ENCODE measurements at regions not wholly inside any gene's neighbourhood (a gene's known extent, or its start where the extent isn't known, plus 50 kb on each side); places are given as distances from the start of the nearest gene placed in this dataset.
"Not testable (repeated sequence)": the region's sequence is repeated elsewhere in the genome, so short reads cannot be mapped to it uniquely, and the experiment has no call there.

- Histone ChIP-seq H3K4me1 (ENCODE audit: control extremely low read depth in 1 of 4, control insufficient read depth in 4 of 4, insufficient read depth in 4 of 4, low read length in 3 of 4) (no peaks in the 10 kb centered on the region), H3K9me3 (ENCODE audit: control extremely low read depth in 1 of 5, control insufficient read depth in 4 of 5, insufficient read depth in 2 of 5, low read depth in 1 of 5, low read length in 4 of 5) (no peaks in the 10 kb centered on the region), H3K27me3 (replicated peaks in 2 of 5; ENCODE audit: control insufficient read depth in 4 of 5, insufficient read depth in 5 of 5, low read length in 4 of 5) (no peaks in the 10 kb centered on the region), H3K27ac (ENCODE audit: insufficient read depth in 1 of 2, low read depth in 1 of 2, low read length in 2 of 2, poor library complexity in 1 of 2, severe bottlenecking in 2 of 2) (no peak overlapping the region), H3K4me3 (ENCODE audit: control insufficient read depth in 1 of 7, extremely low read depth in 1 of 7, insufficient read depth in 4 of 7, low read depth in 2 of 7, low read length in 6 of 7) (no peak overlapping the region), H3K36me3 (ENCODE audit: control insufficient read depth in 4 of 4, insufficient read depth in 4 of 4, low read length in 3 of 4) (no peaks in the 10 kb centered on the region)
- ChIA-PET CTCF (no interaction called here), POLR2A (no interaction called here)
- no peak for DNase-seq
- WGBS (ENCODE audit: insufficient coverage): 90% methylated on average over 2 of the region's 4 CpGs
These were observed 79.0 kb downstream of the SOX3 start for GRCh38 chrX:140425712-140426395.

- Histone ChIP-seq H3K36me3 (ENCODE audit: control insufficient read depth in 4 of 4, insufficient read depth in 4 of 4, low read length in 3 of 4) (no peaks in the 10 kb centered on the region), H3K27ac (ENCODE audit: insufficient read depth in 1 of 2, low read depth in 1 of 2, low read length in 2 of 2, poor library complexity in 1 of 2, severe bottlenecking in 2 of 2) (no peak overlapping the region), H3K9me3 (ENCODE audit: control extremely low read depth in 1 of 5, control insufficient read depth in 4 of 5, insufficient read depth in 2 of 5, low read depth in 1 of 5, low read length in 4 of 5) (no peaks in the 10 kb centered on the region), H3K4me3 (ENCODE audit: control insufficient read depth in 1 of 7, extremely low read depth in 1 of 7, insufficient read depth in 4 of 7, low read depth in 2 of 7, low read length in 6 of 7) (no peak overlapping the region), H3K4me1 (ENCODE audit: control extremely low read depth in 1 of 4, control insufficient read depth in 4 of 4, insufficient read depth in 4 of 4, low read length in 3 of 4) (no peaks in the 10 kb centered on the region), H3K27me3 (replicated peaks in 2 of 5; ENCODE audit: control insufficient read depth in 4 of 5, insufficient read depth in 5 of 5, low read length in 4 of 5) (no peaks in the 10 kb centered on the region)
- ChIA-PET CTCF (no interaction called here), POLR2A (no interaction called here)
- DNase-seq: no peak
These were observed 82.4 kb downstream of the SOX3 start for GRCh38 chrX:140422501-140422900.

GRCh38 chrX:140402131-140402530 is 102.7 kb downstream of the SOX3 start:
- POLR2A ChIA-PET; CTCF ChIA-PET; H3K4me1 ChIP-seq (ENCODE audit: control extremely low read depth in 1 of 4, control insufficient read depth in 4 of 4, insufficient read depth in 4 of 4, low read length in 3 of 4); DNase-seq; H3K36me3 ChIP-seq (ENCODE audit: control insufficient read depth in 4 of 4, insufficient read depth in 4 of 4, low read length in 3 of 4); H3K4me3 ChIP-seq (ENCODE audit: control insufficient read depth in 1 of 7, extremely low read depth in 1 of 7, insufficient read depth in 4 of 7, low read depth in 2 of 7, low read length in 6 of 7); H3K27ac ChIP-seq (ENCODE audit: insufficient read depth in 1 of 2, low read depth in 1 of 2, low read length in 2 of 2, poor library complexity in 1 of 2, severe bottlenecking in 2 of 2); H3K9me3 ChIP-seq (ENCODE audit: control extremely low read depth in 1 of 5, control insufficient read depth in 4 of 5, insufficient read depth in 2 of 5, low read depth in 1 of 5, low read length in 4 of 5); H3K27me3 ChIP-seq (replicated peaks in 2 of 5; ENCODE audit: control insufficient read depth in 4 of 5, insufficient read depth in 5 of 5, low read length in 4 of 5): not testable (repeated sequence)
- no CpG with 5 or more reads among the region's 1 CpG for WGBS (ENCODE audit: insufficient coverage)

GRCh38 chrX:140396326-140396725 is 108.5 kb downstream of the SOX3 start:
- H3K9me3 ChIP-seq (ENCODE audit: control extremely low read depth in 1 of 5, control insufficient read depth in 4 of 5, insufficient read depth in 2 of 5, low read depth in 1 of 5, low read length in 4 of 5); DNase-seq; H3K4me3 ChIP-seq (ENCODE audit: control insufficient read depth in 1 of 7, extremely low read depth in 1 of 7, insufficient read depth in 4 of 7, low read depth in 2 of 7, low read length in 6 of 7); H3K27me3 ChIP-seq (replicated peaks in 2 of 5; ENCODE audit: control insufficient read depth in 4 of 5, insufficient read depth in 5 of 5, low read length in 4 of 5); H3K4me1 ChIP-seq (ENCODE audit: control extremely low read depth in 1 of 4, control insufficient read depth in 4 of 4, insufficient read depth in 4 of 4, low read length in 3 of 4); POLR2A ChIA-PET; H3K27ac ChIP-seq (ENCODE audit: insufficient read depth in 1 of 2, low read depth in 1 of 2, low read length in 2 of 2, poor library complexity in 1 of 2, severe bottlenecking in 2 of 2); CTCF ChIA-PET; H3K36me3 ChIP-seq (ENCODE audit: control insufficient read depth in 4 of 4, insufficient read depth in 4 of 4, low read length in 3 of 4): not testable (repeated sequence)

DNA sequence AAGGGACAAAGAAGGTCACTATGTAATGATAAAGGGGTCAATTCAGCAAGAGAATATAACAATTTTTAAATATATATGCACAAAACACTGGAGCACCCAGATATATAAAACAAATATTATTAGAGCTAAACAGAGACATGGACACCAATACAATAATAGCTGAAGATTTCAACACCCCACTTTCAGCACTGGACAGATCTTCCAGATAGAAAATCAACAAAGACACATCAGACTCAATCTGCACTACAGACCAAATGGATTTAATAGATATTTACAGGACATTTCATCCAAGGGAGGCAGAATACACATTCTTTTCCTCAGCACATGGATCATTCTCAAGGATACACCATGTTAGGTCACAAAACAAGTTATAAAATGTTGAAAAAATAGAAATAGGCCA is 111.4 kb downstream of the SOX3 start:
- DNase-seq: no peak
- no peak overlapping the region for H3K4me3 ChIP-seq (ENCODE audit: control insufficient read depth in 1 of 7, extremely low read depth in 1 of 7, insufficient read depth in 4 of 7, low read depth in 2 of 7, low read length in 6 of 7)
- no peak overlapping the region for H3K27ac ChIP-seq (ENCODE audit: insufficient read depth in 1 of 2, low read depth in 1 of 2, low read length in 2 of 2, poor library complexity in 1 of 2, severe bottlenecking in 2 of 2)
- H3K27me3 ChIP-seq (replicated peaks in 2 of 5; ENCODE audit: control insufficient read depth in 4 of 5, insufficient read depth in 5 of 5, low read length in 4 of 5): no peaks in the 10 kb centered on the region
- no peaks in the 10 kb centered on the region for H3K4me1 ChIP-seq (ENCODE audit: control extremely low read depth in 1 of 4, control insufficient read depth in 4 of 4, insufficient read depth in 4 of 4, low read length in 3 of 4)
- H3K36me3 ChIP-seq (ENCODE audit: control insufficient read depth in 4 of 4, insufficient read depth in 4 of 4, low read length in 3 of 4): no peaks in the 10 kb centered on the region
- H3K9me3 ChIP-seq (ENCODE audit: control extremely low read depth in 1 of 5, control insufficient read depth in 4 of 5, insufficient read depth in 2 of 5, low read depth in 1 of 5, low read length in 4 of 5): no peaks in the 10 kb centered on the region
- CTCF ChIA-PET: no interaction called here
- POLR2A ChIA-PET: no interaction called here

GRCh38 chrX:140391313-140391712 is 113.6 kb downstream of the SOX3 start:
- ChIA-PET POLR2A (no interaction called here), CTCF (no interaction called here)
- Histone ChIP-seq H3K36me3 (ENCODE audit: control insufficient read depth in 4 of 4, insufficient read depth in 4 of 4, low read length in 3 of 4) (no peaks in the 10 kb centered on the region), H3K4me3 (ENCODE audit: control insufficient read depth in 1 of 7, extremely low read depth in 1 of 7, insufficient read depth in 4 of 7, low read depth in 2 of 7, low read length in 6 of 7) (no peak overlapping the region), H3K4me1 (ENCODE audit: control extremely low read depth in 1 of 4, control insufficient read depth in 4 of 4, insufficient read depth in 4 of 4, low read length in 3 of 4) (no peaks in the 10 kb centered on the region), H3K27me3 (replicated peaks in 2 of 5; ENCODE audit: control insufficient read depth in 4 of 5, insufficient read depth in 5 of 5, low read length in 4 of 5) (no peaks in the 10 kb centered on the region), H3K9me3 (ENCODE audit: control extremely low read depth in 1 of 5, control insufficient read depth in 4 of 5, insufficient read depth in 2 of 5, low read depth in 1 of 5, low read length in 4 of 5) (no peaks in the 10 kb centered on the region), H3K27ac (ENCODE audit: insufficient read depth in 1 of 2, low read depth in 1 of 2, low read length in 2 of 2, poor library complexity in 1 of 2, severe bottlenecking in 2 of 2) (no peak overlapping the region)
- no peak for DNase-seq
- WGBS (ENCODE audit: insufficient coverage): 86% methylated on average over 1 of the region's 3 CpGs

GRCh38 chrX:140389331-140389730 is 115.5 kb downstream of the SOX3 start:
- Histone ChIP-seq H3K27ac (ENCODE audit: insufficient read depth in 1 of 2, low read depth in 1 of 2, low read length in 2 of 2, poor library complexity in 1 of 2, severe bottlenecking in 2 of 2) (no peak overlapping the region), H3K4me3 (ENCODE audit: control insufficient read depth in 1 of 7, extremely low read depth in 1 of 7, insufficient read depth in 4 of 7, low read depth in 2 of 7, low read length in 6 of 7) (no peak overlapping the region), H3K27me3 (replicated peaks in 2 of 5; ENCODE audit: control insufficient read depth in 4 of 5, insufficient read depth in 5 of 5, low read length in 4 of 5) (no peaks in the 10 kb centered on the region), H3K9me3 (ENCODE audit: control extremely low read depth in 1 of 5, control insufficient read depth in 4 of 5, insufficient read depth in 2 of 5, low read depth in 1 of 5, low read length in 4 of 5) (no peaks in the 10 kb centered on the region), H3K36me3 (ENCODE audit: control insufficient read depth in 4 of 4, insufficient read depth in 4 of 4, low read length in 3 of 4) (no peaks in the 10 kb centered on the region), H3K4me1 (ENCODE audit: control extremely low read depth in 1 of 4, control insufficient read depth in 4 of 4, insufficient read depth in 4 of 4, low read length in 3 of 4) (no peaks in the 10 kb centered on the region)
- no peak for DNase-seq
- 100% methylated on average over 2 of the region's 3 CpGs for WGBS (ENCODE audit: insufficient coverage)
- ChIA-PET CTCF (no interaction called here), POLR2A (no interaction called here)

Measured in common myeloid progenitor, CD34-positive (primary cell).